ENCODE measurements at regions not wholly inside any gene's neighbourhood (a gene's known extent, or its start where the extent isn't known, plus 50 kb on each side); places are given as distances from the start of the nearest gene placed in this dataset.

GRCh38 chr10:130777507-130778165 is 533.9 kb downstream of the TCERG1L start:
- H3K9me3 Mint-ChIP-seq = no peaks in the 10 kb centered on the region
- H3K4me3 Mint-ChIP-seq = no peak overlapping the region
- no peak overlapping the region for H3K27ac Mint-ChIP-seq
- H3K4me1 Mint-ChIP-seq = no peaks in the 10 kb centered on the region
- H3K27me3 Mint-ChIP-seq = peaks cover 16% of the 10 kb centered on the region
- no peak for ATAC-seq
- no peak for DNase-seq

- H3K9me3 Mint-ChIP-seq = no peaks in the 10 kb centered on the region
- no peak for ATAC-seq
- peaks cover 11% of the 10 kb centered on the region for H3K27me3 Mint-ChIP-seq
- H3K4me3 Mint-ChIP-seq = no peak overlapping the region
- no peak for DNase-seq
- no peak overlapping the region for H3K27ac Mint-ChIP-seq
- H3K4me1 Mint-ChIP-seq = no peaks in the 10 kb centered on the region
Measured at GRCh38 chr10:130778166-130778545, 533.4 kb downstream of the TCERG1L start.

- Mint-ChIP-seq H3K4me1 (no peaks in the 10 kb centered on the region), H3K27me3 (no peaks in the 10 kb centered on the region), H3K9me3 (no peaks in the 10 kb centered on the region), H3K27ac (no peak overlapping the region), H3K4me3 (no peak overlapping the region)
- DNase-seq = no peak
- ATAC-seq = no peak
Measured at GRCh38 chr10:130780763-130781162, 530.8 kb downstream of the TCERG1L start.

GRCh38 chr10:130781206-130781605 is 530.3 kb downstream of the TCERG1L start:
- H3K4me1 Mint-ChIP-seq = no peaks in the 10 kb centered on the region
- no peak for ATAC-seq

GRCh38 chr10:130781623-130782022 is 529.9 kb downstream of the TCERG1L start:
- Mint-ChIP-seq H3K27ac (no peak overlapping the region), H3K9me3 (no peaks in the 10 kb centered on the region), H3K27me3 (no peaks in the 10 kb centered on the region), H3K4me1 (no peaks in the 10 kb centered on the region), H3K4me3 (no peak overlapping the region)
- no peak for DNase-seq
- ATAC-seq = no peak

More at GRCh38 chr10:130781206-130781605, 530.3 kb downstream of the TCERG1L start:
- no peaks in the 10 kb centered on the region for H3K9me3 Mint-ChIP-seq
- no peak overlapping the region for H3K27ac Mint-ChIP-seq
- H3K4me3 Mint-ChIP-seq = no peak overlapping the region
- no peaks in the 10 kb centered on the region for H3K27me3 Mint-ChIP-seq
- no peak for DNase-seq

GRCh38 chr10:130782467-130782866 is 529.1 kb downstream of the TCERG1L start:
- Mint-ChIP-seq H3K9me3 (no peaks in the 10 kb centered on the region), H3K27me3 (no peaks in the 10 kb centered on the region), H3K4me1 (no peaks in the 10 kb centered on the region), H3K4me3 (no peak overlapping the region), H3K27ac (no peak overlapping the region)
- DNase-seq = no peak
- ATAC-seq = no peak

- H3K4me1 Mint-ChIP-seq = no peaks in the 10 kb centered on the region
- ATAC-seq (no peak), DNase-seq (no peak)
- no peaks in the 10 kb centered on the region for H3K9me3 Mint-ChIP-seq
- H3K27me3 Mint-ChIP-seq = no peaks in the 10 kb centered on the region
- H3K4me3 Mint-ChIP-seq = no peak overlapping the region
- no peak overlapping the region for H3K27ac Mint-ChIP-seq
Measured at GRCh38 chr10:130784326-130784725, 527.2 kb downstream of the TCERG1L start.

- Mint-ChIP-seq H3K9me3 (no peaks in the 10 kb centered on the region), H3K27me3 (no peaks in the 10 kb centered on the region), H3K4me3 (no peak overlapping the region), H3K27ac (no peak overlapping the region), H3K4me1 (no peaks in the 10 kb centered on the region)
- ATAC-seq = no peak
- no peak for DNase-seq
Measured at GRCh38 chr10:130786365-130786966, 525.1 kb downstream of the TCERG1L start.

- Mint-ChIP-seq H3K4me3 (no peak overlapping the region), H3K27me3 (no peaks in the 10 kb centered on the region), H3K9me3 (no peaks in the 10 kb centered on the region), H3K4me1 (no peaks in the 10 kb centered on the region), H3K27ac (no peak overlapping the region)
- ATAC-seq (no peak), DNase-seq (no peak)
Measured at GRCh38 chr10:130787243-130787642, 524.3 kb downstream of the TCERG1L start.

- Mint-ChIP-seq H3K27me3 (no peaks in the 10 kb centered on the region), H3K9me3 (no peaks in the 10 kb centered on the region), H3K4me3 (no peak overlapping the region), H3K4me1 (no peaks in the 10 kb centered on the region), H3K27ac (no peak overlapping the region)
- DNase-seq (no peak), ATAC-seq (no peak)
Measured at GRCh38 chr10:130787821-130788220, 523.7 kb downstream of the TCERG1L start.

- no peak overlapping the region for H3K4me3 Mint-ChIP-seq
- H3K27ac Mint-ChIP-seq = no peak overlapping the region
- no peaks in the 10 kb centered on the region for H3K9me3 Mint-ChIP-seq
- H3K4me1 Mint-ChIP-seq = no peaks in the 10 kb centered on the region
- ATAC-seq (no peak), DNase-seq (no peak)
- peaks cover 1% of the 10 kb centered on the region for H3K27me3 Mint-ChIP-seq
Measured at GRCh38 chr10:130790339-130790738, 521.2 kb downstream of the TCERG1L start.

GRCh38 chr10:130792096-130792845 is 519.2 kb downstream of the TCERG1L start:
- Mint-ChIP-seq H3K27me3 (peaks cover 16% of the 10 kb centered on the region), H3K9me3 (no peaks in the 10 kb centered on the region), H3K4me3 (no peak overlapping the region), H3K4me1 (no peaks in the 10 kb centered on the region), H3K27ac (no peak overlapping the region)
- DNase-seq (no peak), ATAC-seq (no peak)

- ATAC-seq = no peak
- H3K9me3 Mint-ChIP-seq = no peaks in the 10 kb centered on the region
- peaks cover 21% of the 10 kb centered on the region for H3K27me3 Mint-ChIP-seq
- DNase-seq = no peak
- H3K27ac Mint-ChIP-seq = no peak overlapping the region
- no peak overlapping the region for H3K4me3 Mint-ChIP-seq
- no peaks in the 10 kb centered on the region for H3K4me1 Mint-ChIP-seq
Measured at GRCh38 chr10:130795819-130796218, 515.7 kb downstream of the TCERG1L start.

GRCh38 chr10:130799532-130799931 is 512.0 kb downstream of the TCERG1L start:
- H3K27ac Mint-ChIP-seq = no peak overlapping the region
- H3K4me1 Mint-ChIP-seq = no peaks in the 10 kb centered on the region
- ATAC-seq (no peak), DNase-seq (no peak)
- H3K9me3 Mint-ChIP-seq = no peaks in the 10 kb centered on the region
- no peak overlapping the region for H3K4me3 Mint-ChIP-seq
- H3K27me3 Mint-ChIP-seq = peaks cover 21% of the 10 kb centered on the region

GRCh38 chr10:130800281-130800680 is 511.2 kb downstream of the TCERG1L start:
- ATAC-seq = no peak
- peaks cover 20% of the 10 kb centered on the region for H3K27me3 Mint-ChIP-seq

GRCh38 chr10:130801276-130801675 is 510.2 kb downstream of the TCERG1L start:
- DNase-seq (no peak), ATAC-seq (no peak)
- Mint-ChIP-seq H3K4me1 (no peaks in the 10 kb centered on the region), H3K4me3 (no peak overlapping the region), H3K27ac (no peak overlapping the region), H3K27me3 (peaks cover 14% of the 10 kb centered on the region), H3K9me3 (no peaks in the 10 kb centered on the region)

More at GRCh38 chr10:130800281-130800680, 511.2 kb downstream of the TCERG1L start:
- H3K9me3 Mint-ChIP-seq = no peaks in the 10 kb centered on the region
- no peaks in the 10 kb centered on the region for H3K4me1 Mint-ChIP-seq
- H3K4me3 Mint-ChIP-seq = no peak overlapping the region
- H3K27ac Mint-ChIP-seq = no peak overlapping the region
- no peak for DNase-seq
